ENCODE measurements at regions not wholly inside any gene's neighbourhood (a gene's known extent, or its start where the extent isn't known, plus 50 kb on each side); places are given as distances from the start of the nearest gene placed in this dataset.

GRCh38 chr3:23648996-23649395 lies 156.8 kb upstream of the UBE2E1 start:
- H3K27ac ChIP-seq (ENCODE audit: low read length), result no peak overlapping the region
- no peaks in the 10 kb centered on the region for H3K9me3 ChIP-seq (ENCODE audit: control insufficient read depth, insufficient read depth, low read length)
- H3K27me3 ChIP-seq (ENCODE audit: control insufficient read depth, insufficient read depth, low read length), result no peaks in the 10 kb centered on the region
- ATAC-seq (peak in 1 of 3 donors; percentile 53), DNase-seq (no peak)
- 70% methylated on average over 3 of the region's 4 CpGs for WGBS (ENCODE audit: insufficient coverage)
- Mint-ChIP-seq H3K27ac (no peak overlapping the region), H3K4me3 (no peak overlapping the region), H3K36me3 (no peaks in the 10 kb centered on the region), H3K4me1 (peaks cover 13 to 14% of the 10 kb centered on the region in 2 donors), H3K9me3 (no peaks in the 10 kb centered on the region), H3K27me3 (ENCODE audit: low read depth in 2 of 2) (peaks cover 0 to 4% of the 10 kb centered on the region in 2 donors)
- H3K4me3 ChIP-seq (ENCODE audit: low read length), result no peak overlapping the region
- no peaks in the 10 kb centered on the region for H3K36me3 ChIP-seq (ENCODE audit: control insufficient read depth, insufficient read depth, low read length)
- intact Hi-C loops (cut with micrococcal nuclease), result no loop called here
- TF ChIP-seq CTCF (IDR thresholded peaks at IDR 0.05), result no peak
- no peaks in the 10 kb centered on the region for H3K4me1 ChIP-seq (ENCODE audit: control insufficient read depth, insufficient read depth, low read length)

DNA sequence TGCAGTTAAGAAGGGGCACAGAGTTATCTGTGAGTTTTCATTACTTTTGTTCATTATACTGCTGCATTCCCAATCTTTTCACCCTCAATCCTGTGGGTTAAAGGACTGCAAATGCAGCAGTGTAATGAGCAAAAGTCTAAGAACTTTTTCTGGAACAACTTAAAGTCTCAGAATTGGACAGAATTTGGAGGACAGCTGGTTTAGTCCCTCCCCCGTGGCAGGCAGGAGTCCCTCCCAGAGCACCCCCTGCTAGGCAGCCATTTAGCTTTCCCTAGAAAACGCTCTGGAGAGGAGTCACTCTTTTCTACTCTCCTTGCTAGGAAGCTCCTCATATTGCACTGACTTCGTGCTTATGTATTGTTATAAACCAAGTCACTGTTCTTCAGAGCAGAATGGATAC lies 156.3 kb upstream of the UBE2E1 start:
- H3K27ac ChIP-seq (ENCODE audit: low read length), result no peak overlapping the region
- TF ChIP-seq CTCF (IDR thresholded peaks at IDR 0.05), result no peak
- no peak for DNase-seq
- Mint-ChIP-seq H3K36me3 (no peaks in the 10 kb centered on the region), H3K27ac (no peak overlapping the region), H3K4me1 (peaks cover 13 to 14% of the 10 kb centered on the region in 2 donors), H3K9me3 (no peaks in the 10 kb centered on the region), H3K27me3 (ENCODE audit: low read depth in 2 of 2) (peaks cover 0 to 4% of the 10 kb centered on the region in 2 donors), H3K4me3 (no peak overlapping the region)
- ATAC-seq, result no peak
- H3K27me3 ChIP-seq (ENCODE audit: control insufficient read depth, insufficient read depth, low read length), result no peaks in the 10 kb centered on the region
- no peaks in the 10 kb centered on the region for H3K36me3 ChIP-seq (ENCODE audit: control insufficient read depth, insufficient read depth, low read length)
- 92% methylated on average over 3 of the region's 3 CpGs for WGBS (ENCODE audit: insufficient coverage)
- no peaks in the 10 kb centered on the region for H3K9me3 ChIP-seq (ENCODE audit: control insufficient read depth, insufficient read depth, low read length)
- H3K4me1 ChIP-seq (ENCODE audit: control insufficient read depth, insufficient read depth, low read length), result no peaks in the 10 kb centered on the region
- intact Hi-C loops (cut with micrococcal nuclease), result no loop called here
- no peak overlapping the region for H3K4me3 ChIP-seq (ENCODE audit: low read length)

DNA sequence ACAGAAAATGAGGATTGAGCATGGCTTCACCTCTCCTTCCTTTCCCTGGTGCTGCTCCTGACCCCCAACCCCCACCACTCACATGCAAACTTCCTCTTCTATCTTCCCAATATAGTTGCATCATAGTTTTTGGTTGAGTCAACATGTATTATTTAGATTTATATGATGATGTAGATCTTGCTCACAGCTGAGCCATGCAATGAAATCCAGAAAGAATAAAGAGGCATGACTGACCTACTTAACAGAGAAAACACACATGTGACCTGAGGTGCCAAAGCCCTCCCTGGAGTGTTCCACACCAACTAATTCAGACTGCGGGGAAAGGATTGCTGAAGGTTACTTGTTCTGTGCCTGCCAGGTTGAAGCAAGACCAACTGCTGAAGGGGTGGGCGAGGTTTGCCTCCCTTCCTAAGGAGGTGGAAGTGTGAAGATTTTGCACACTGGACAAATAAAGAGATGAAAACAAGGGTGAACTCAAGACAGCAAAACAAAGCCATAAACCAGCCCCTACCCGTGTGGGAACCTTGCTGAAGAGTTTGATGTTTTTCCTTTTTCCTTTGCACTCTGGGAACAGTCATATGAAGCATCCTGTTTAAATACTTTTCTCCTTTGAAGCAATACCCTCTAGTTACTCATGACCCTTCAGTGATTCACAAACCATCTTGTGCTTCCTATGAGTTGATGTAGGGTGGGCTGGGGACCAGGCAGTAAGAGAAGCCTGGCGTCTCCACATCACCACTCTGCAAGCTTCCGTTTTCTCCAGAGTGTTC lies 155.2 kb upstream of the UBE2E1 start:
- Mint-ChIP-seq H3K9me3 (no peaks in the 10 kb centered on the region), H3K27ac (no peak overlapping the region), H3K36me3 (no peaks in the 10 kb centered on the region), H3K4me1 (peaks cover 13 to 14% of the 10 kb centered on the region in 2 donors), H3K4me3 (no peak overlapping the region), H3K27me3 (ENCODE audit: low read depth in 2 of 2) (peaks cover 0 to 4% of the 10 kb centered on the region in 2 donors)
- H3K36me3 ChIP-seq (ENCODE audit: control insufficient read depth, insufficient read depth, low read length), result no peaks in the 10 kb centered on the region
- no peak overlapping the region for H3K4me3 ChIP-seq (ENCODE audit: low read length)
- H3K4me1 ChIP-seq (ENCODE audit: control insufficient read depth, insufficient read depth, low read length), result no peaks in the 10 kb centered on the region
- no peak for ATAC-seq
- intact Hi-C loops (cut with micrococcal nuclease), result no loop called here
- no peak overlapping the region for H3K27ac ChIP-seq (ENCODE audit: low read length)
- 83% methylated on average over 5 of the region's 5 CpGs for WGBS (ENCODE audit: insufficient coverage)
- H3K27me3 ChIP-seq (ENCODE audit: control insufficient read depth, insufficient read depth, low read length), result no peaks in the 10 kb centered on the region
- H3K9me3 ChIP-seq (ENCODE audit: control insufficient read depth, insufficient read depth, low read length), result no peaks in the 10 kb centered on the region
- no peak for DNase-seq
- TF ChIP-seq CTCF (IDR thresholded peaks at IDR 0.05), result no peak

Data from natural killer cell (primary cell).